HFFc6 (cell line): ENCODE measurements at regions not wholly inside any gene's neighbourhood (a gene's known extent, or its start where the extent isn't known, plus 50 kb on each side); places are given as distances from the start of the nearest gene placed in this dataset.

Source experiments
- DNase-seq: peaks from one replicate; pipeline ENCODE4 v3.0.0-alpha.2; 2018
- H3K27ac Mint-ChIP-seq: 2 replicates; pipeline ENCODE4 v1.8.0; 2020; ENCODE audit warnings: mild to moderate bottlenecking, mixed read lengths
- H3K27me3 Mint-ChIP-seq: 2 replicates; pipeline ENCODE4 v1.8.0; 2021; ENCODE audit warnings: mild to moderate bottlenecking, moderate library complexity, mixed read lengths; ENCODE audit not compliant: insufficient read depth
- H3K36me3 Mint-ChIP-seq: 2 replicates; pipeline ENCODE4 v1.8.0; 2021; ENCODE audit warnings: low read depth, mixed read lengths
- H3K4me1 Mint-ChIP-seq: 2 replicates; pipeline ENCODE4 v1.8.0; 2020; ENCODE audit warnings: low read depth, mixed read lengths
- H3K4me3 Mint-ChIP-seq: 2 replicates; pipeline ENCODE4 v1.8.0; 2020; ENCODE audit warnings: mild to moderate bottlenecking, moderate library complexity, mixed read lengths
- H3K9me3 Mint-ChIP-seq: 2 replicates; pipeline ENCODE4 v1.8.0; 2020; ENCODE audit warnings: mild to moderate bottlenecking, mixed read lengths
- CTCF ChIP-seq: fragments of 200-600 bp; sonication (generic); IDR thresholded peaks from 2 replicates; pipeline ENCODE4 v1.5.0; 2021; ENCODE audit warnings: antibody characterized with exemption, mild to moderate bottlenecking

- H3K36me3 Mint-ChIP-seq: no peaks in the 10 kb centered on the region
- no peak for TF ChIP-seq CTCF
- no peaks in the 10 kb centered on the region for H3K4me1 Mint-ChIP-seq
- DNase-seq: no peak
- peaks cover 33% of the 10 kb centered on the region for H3K9me3 Mint-ChIP-seq
- H3K27ac Mint-ChIP-seq: no peak overlapping the region
- no peak overlapping the region for H3K4me3 Mint-ChIP-seq
- no peaks in the 10 kb centered on the region; the same call in 1 of the 2 replicates for H3K27me3 Mint-ChIP-seq
Measured at GRCh38 chr6:91023529-91023928, 436.7 kb upstream of the MAP3K7 start.

- H3K27ac Mint-ChIP-seq: no peak overlapping the region
- peaks cover 26% of the 10 kb centered on the region for H3K9me3 Mint-ChIP-seq
- no peaks in the 10 kb centered on the region for H3K36me3 Mint-ChIP-seq
- TF ChIP-seq CTCF: no peak
- no peak for DNase-seq
- H3K4me1 Mint-ChIP-seq: no peaks in the 10 kb centered on the region
- no peak overlapping the region for H3K4me3 Mint-ChIP-seq
- H3K27me3 Mint-ChIP-seq: no peaks in the 10 kb centered on the region; the same call in 1 of the 2 replicates
Measured at GRCh38 chr6:91020744-91021143, 433.9 kb upstream of the MAP3K7 start.

- Mint-ChIP-seq H3K27me3 (no peaks in the 10 kb centered on the region; the same call in 1 of the 2 replicates), H3K27ac (no peak overlapping the region), H3K4me3 (no peak overlapping the region), H3K4me1 (no peaks in the 10 kb centered on the region), H3K9me3 (peaks cover 31% of the 10 kb centered on the region), H3K36me3 (no peaks in the 10 kb centered on the region)
- DNase-seq: no peak
- TF ChIP-seq CTCF: no peak
Measured at GRCh38 chr6:91018586-91018985, 431.7 kb upstream of the MAP3K7 start.

GRCh38 chr6:91013511-91013910 lies 426.6 kb upstream of the MAP3K7 start:
- H3K4me3 Mint-ChIP-seq: no peak overlapping the region
- DNase-seq: no peak
- H3K27me3 Mint-ChIP-seq: no peaks in the 10 kb centered on the region
- H3K36me3 Mint-ChIP-seq: no peaks in the 10 kb centered on the region
- no peaks in the 10 kb centered on the region for H3K4me1 Mint-ChIP-seq
- H3K27ac Mint-ChIP-seq: no peak overlapping the region
- H3K9me3 Mint-ChIP-seq: peaks cover 51% of the 10 kb centered on the region
- no peak for TF ChIP-seq CTCF

GRCh38 chr6:90997076-90997475 lies 410.2 kb upstream of the MAP3K7 start:
- Mint-ChIP-seq H3K9me3 (peaks cover 40% of the 10 kb centered on the region), H3K4me1 (no peaks in the 10 kb centered on the region), H3K4me3 (no peak overlapping the region), H3K36me3 (no peaks in the 10 kb centered on the region), H3K27me3 (no peaks in the 10 kb centered on the region; the same call in 1 of the 2 replicates), H3K27ac (no peak overlapping the region)
- TF ChIP-seq CTCF: no peak
- DNase-seq: no peak

- peaks cover 32% of the 10 kb centered on the region for H3K9me3 Mint-ChIP-seq
- H3K4me3 Mint-ChIP-seq: no peak overlapping the region
- no peaks in the 10 kb centered on the region for H3K27me3 Mint-ChIP-seq
- DNase-seq: no peak
- no peak for TF ChIP-seq CTCF
- no peak overlapping the region for H3K27ac Mint-ChIP-seq
- H3K4me1 Mint-ChIP-seq: no peaks in the 10 kb centered on the region
- no peaks in the 10 kb centered on the region for H3K36me3 Mint-ChIP-seq
Measured at GRCh38 chr6:90993770-90994169, 406.9 kb upstream of the MAP3K7 start.
